Right atrium auricular region (tissue), 2 donors: ENCODE measurements at regions not wholly inside any gene's neighbourhood (a gene's known extent, or its start where the extent isn't known, plus 50 kb on each side); places are given as distances from the start of the nearest gene placed in this dataset.
A peak's percentile ranks its signal among the peaks of the same experiment; 100 is the strongest.
"Not testable (repeated sequence)": the region's sequence is repeated elsewhere in the genome, so short reads cannot be mapped to it uniquely, and the experiment has no call there.

ENCODE experiments used
- DNase-seq: peaks from one replicate; pipeline ENCODE4 v3.0.0-alpha.2; 2019; ENCODE audit warnings: low spot score
- H3K27ac ChIP-seq, 2 donors: fragments of 200-600 bp; sonication (generic); 1 replicate in 1 of 2; 2 replicates in 1 of 2; pipeline ENCODE4 v1.5.1; 2016 to 2019
- H3K27me3 ChIP-seq, 2 donors: fragments of 200-600 bp; sonication (generic); one replicate each; pipeline versions ENCODE4 v1.5.1 to v1.6.0; 2017 to 2019
- H3K36me3 ChIP-seq: fragments of 200-600 bp; sonication (generic); one replicate; pipeline ENCODE4 v1.5.1; 2016
- H3K4me1 ChIP-seq, 2 donors: fragments of 200-600 bp; sonication (generic); one replicate each; pipeline versions ENCODE4 v1.5.1 to v1.6.0; 2017 to 2019
- H3K4me3 ChIP-seq, 2 donors: fragments of 200-600 bp; sonication (generic); 1 replicate in 1 of 2; 2 replicates in 1 of 2; pipeline ENCODE4 v1.5.1; 2017 to 2019; ENCODE audit warnings: mild to moderate bottlenecking in 1 of 2, moderate library complexity in 1 of 2
- H3K9me3 ChIP-seq, 2 donors: fragments of 200-600 bp; sonication (generic); one replicate each; pipeline ENCODE4 v1.5.1; 2019
- TF ChIP-seq, protein P1 (sequence below), 2 donors: fragments of 200-600 bp; sonication (generic); IDR thresholded peaks; one replicate each; pipeline ENCODE4 v1.5.1; 2019; ENCODE audit warnings: antibody characterized with exemption in 2 of 2

DNA sequence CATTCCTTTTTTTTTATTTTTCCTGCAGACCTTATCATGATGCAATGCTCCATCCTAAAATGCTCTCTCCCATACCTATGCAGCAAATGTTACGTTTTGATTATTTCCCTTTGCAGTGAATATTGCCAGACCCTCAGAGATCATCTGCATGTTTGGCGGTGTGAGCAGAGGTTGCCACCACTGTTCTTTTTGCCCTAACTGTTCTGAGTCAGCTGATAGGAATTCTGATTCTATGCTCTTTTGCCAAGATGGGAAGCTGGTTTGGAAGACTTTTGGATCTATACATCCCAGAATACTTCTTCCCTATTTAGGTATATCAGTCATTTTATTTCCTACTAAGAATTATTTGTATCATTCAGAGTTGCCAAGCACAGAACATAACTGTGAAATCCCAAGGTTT lies 130.5 kb downstream of the KLF6 start:
- H3K36me3 ChIP-seq: no peaks in the 10 kb centered on the region
- H3K27me3 ChIP-seq: no peaks in the 10 kb centered on the region
- no peaks in the 10 kb centered on the region for H3K4me1 ChIP-seq
- H3K9me3 ChIP-seq: no peaks in the 10 kb centered on the region
- no peak for DNase-seq
- TF ChIP-seq, protein P1, sequence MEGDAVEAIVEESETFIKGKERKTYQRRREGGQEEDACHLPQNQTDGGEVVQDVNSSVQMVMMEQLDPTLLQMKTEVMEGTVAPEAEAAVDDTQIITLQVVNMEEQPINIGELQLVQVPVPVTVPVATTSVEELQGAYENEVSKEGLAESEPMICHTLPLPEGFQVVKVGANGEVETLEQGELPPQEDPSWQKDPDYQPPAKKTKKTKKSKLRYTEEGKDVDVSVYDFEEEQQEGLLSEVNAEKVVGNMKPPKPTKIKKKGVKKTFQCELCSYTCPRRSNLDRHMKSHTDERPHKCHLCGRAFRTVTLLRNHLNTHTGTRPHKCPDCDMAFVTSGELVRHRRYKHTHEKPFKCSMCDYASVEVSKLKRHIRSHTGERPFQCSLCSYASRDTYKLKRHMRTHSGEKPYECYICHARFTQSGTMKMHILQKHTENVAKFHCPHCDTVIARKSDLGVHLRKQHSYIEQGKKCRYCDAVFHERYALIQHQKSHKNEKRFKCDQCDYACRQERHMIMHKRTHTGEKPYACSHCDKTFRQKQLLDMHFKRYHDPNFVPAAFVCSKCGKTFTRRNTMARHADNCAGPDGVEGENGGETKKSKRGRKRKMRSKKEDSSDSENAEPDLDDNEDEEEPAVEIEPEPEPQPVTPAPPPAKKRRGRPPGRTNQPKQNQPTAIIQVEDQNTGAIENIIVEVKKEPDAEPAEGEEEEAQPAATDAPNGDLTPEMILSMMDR (IDR thresholded peaks at IDR 0.05): no peak
- no peak overlapping the region for H3K27ac ChIP-seq
- H3K4me3 ChIP-seq: no peak overlapping the region

GRCh38 chr10:3653303-3653702 lies 131.7 kb downstream of the KLF6 start:
- H3K36me3 ChIP-seq, H3K27me3 ChIP-seq, H3K27ac ChIP-seq, H3K4me1 ChIP-seq, H3K9me3 ChIP-seq, DNase-seq: not testable (repeated sequence)
- H3K4me3 ChIP-seq: peak overlapping the region in 1 of 2 donors; percentile 21

DNA sequence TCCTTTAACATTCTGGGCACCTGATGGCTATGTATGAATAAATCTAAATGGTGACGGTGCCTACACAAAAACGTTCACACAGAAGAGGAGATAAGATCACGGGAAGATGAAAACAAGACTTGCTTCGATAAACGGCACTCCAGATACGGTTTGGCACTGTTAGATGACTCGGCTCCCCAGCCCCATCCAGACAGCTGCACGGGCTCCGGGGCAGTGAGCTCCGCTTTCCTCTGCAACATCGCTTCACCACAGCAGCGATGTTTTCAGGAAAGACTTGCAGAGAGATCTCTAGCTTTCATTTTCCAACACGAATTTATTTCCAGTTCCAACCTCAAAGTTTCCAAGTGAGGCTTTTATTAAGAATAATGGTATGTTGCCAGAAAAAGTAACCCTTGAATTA lies 132.1 kb downstream of the KLF6 start:
- no peak for DNase-seq
- H3K36me3 ChIP-seq: no peaks in the 10 kb centered on the region
- H3K4me3 ChIP-seq: peak overlapping the region in 1 of 2 donors; percentile 21
- H3K9me3 ChIP-seq: no peaks in the 10 kb centered on the region
- H3K27me3 ChIP-seq: no peaks in the 10 kb centered on the region
- no peaks in the 10 kb centered on the region for H3K4me1 ChIP-seq
- TF ChIP-seq, protein P1 (IDR thresholded peaks at IDR 0.05): no peak
- H3K27ac ChIP-seq: no peak overlapping the region

DNA sequence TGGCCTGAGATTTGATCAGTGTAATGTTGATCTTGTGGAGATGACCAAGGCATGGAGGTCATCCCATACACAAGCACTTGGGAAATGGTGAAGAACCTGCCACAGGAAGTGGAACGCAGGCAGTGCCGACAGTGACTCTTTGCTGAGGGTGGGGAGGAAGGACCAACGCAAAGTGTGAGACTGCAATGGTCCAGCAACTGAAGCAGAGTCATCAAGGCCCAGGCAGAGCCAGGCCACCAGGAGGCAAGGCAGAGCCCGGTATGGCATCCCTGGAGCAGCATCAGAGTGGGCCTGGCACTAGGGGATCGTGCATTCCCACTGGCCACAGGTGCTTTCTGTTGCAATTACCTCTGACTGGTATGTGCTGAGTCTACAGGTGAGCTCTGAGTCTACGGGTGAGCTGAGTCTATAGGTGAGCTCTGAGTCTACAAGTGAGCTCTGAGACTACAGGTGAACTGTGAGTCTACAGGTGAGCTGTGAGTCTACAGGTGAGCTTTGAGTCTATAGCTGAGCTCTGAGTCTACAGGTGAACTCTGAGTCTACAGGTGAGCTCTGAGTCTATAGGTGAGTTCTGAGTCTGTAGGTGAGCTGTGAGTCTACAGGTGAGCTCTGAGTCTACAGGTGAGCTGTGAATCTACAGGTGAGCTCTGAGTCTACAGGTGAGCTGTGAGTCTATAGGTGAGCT lies 132.9 kb downstream of the KLF6 start:
- Histone ChIP-seq H3K27me3 (no peaks in the 10 kb centered on the region), H3K9me3 (no peaks in the 10 kb centered on the region), H3K27ac (no peak overlapping the region), H3K4me3 (no peak overlapping the region), H3K36me3 (no peaks in the 10 kb centered on the region), H3K4me1 (no peaks in the 10 kb centered on the region)
- DNase-seq: no peak
- TF ChIP-seq, protein P1 (IDR thresholded peaks at IDR 0.05): no peak

GRCh38 chr10:3648576-3648975 lies 136.4 kb downstream of the KLF6 start:
- H3K36me3 ChIP-seq: no peaks in the 10 kb centered on the region
- TF ChIP-seq, protein P1 (IDR thresholded peaks at IDR 0.05): no peak
- H3K9me3 ChIP-seq: no peaks in the 10 kb centered on the region
- no peak overlapping the region for H3K4me3 ChIP-seq
- no peaks in the 10 kb centered on the region for H3K4me1 ChIP-seq
- no peaks in the 10 kb centered on the region for H3K27me3 ChIP-seq
- DNase-seq: no peak
- no peak overlapping the region for H3K27ac ChIP-seq

DNA sequence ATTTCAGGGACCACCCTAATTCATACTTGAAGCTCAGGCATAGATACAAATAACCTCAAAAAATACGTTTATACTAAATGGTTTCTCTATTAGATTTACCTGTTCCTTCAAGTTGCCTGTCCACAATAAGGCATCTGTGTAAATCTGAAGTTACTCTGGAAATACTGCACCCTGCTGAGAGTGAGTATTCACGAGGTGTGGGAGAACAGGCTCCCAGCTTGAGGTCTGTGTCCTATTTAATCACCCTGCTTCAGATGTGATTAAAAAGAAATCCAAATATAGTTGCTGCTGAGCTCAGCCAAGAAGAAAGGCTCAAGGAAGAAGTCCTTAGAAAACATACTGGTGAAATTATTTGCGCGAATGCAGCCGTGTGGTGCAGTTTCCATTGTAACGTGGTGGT lies 136.8 kb downstream of the KLF6 start:
- no peaks in the 10 kb centered on the region for H3K36me3 ChIP-seq
- no peak overlapping the region for H3K27ac ChIP-seq
- H3K4me3 ChIP-seq: no peak overlapping the region
- no peaks in the 10 kb centered on the region for H3K4me1 ChIP-seq
- no peaks in the 10 kb centered on the region for H3K9me3 ChIP-seq
- H3K27me3 ChIP-seq: no peaks in the 10 kb centered on the region
- no peak for DNase-seq
- TF ChIP-seq, protein P1 (IDR thresholded peaks at IDR 0.05): no peak
